Panc1 (cell line): ENCODE measurements at regions not wholly inside any gene's neighbourhood (a gene's known extent, or its start where the extent isn't known, plus 50 kb on each side); places are given as distances from the start of the nearest gene placed in this dataset.

Experiments
- POLR2AphosphoS5 ChIP-seq: IDR thresholded peaks from 2 replicates; pipeline ENCODE4 v1.6.1; 2012; ENCODE audit warnings: mild to moderate bottlenecking, low read depth, low read length, moderate library complexity
- REST ChIP-seq, 2 experiments: IDR thresholded peaks; 2 replicates each; pipeline ENCODE4 v1.6.1; 2011 to 2012; ENCODE audit warnings: low read depth in 2 of 2, control low read depth in 1 of 2, low read length in 1 of 2, mild to moderate bottlenecking in 1 of 2, moderate library complexity in 1 of 2; ENCODE audit not compliant: insufficient read depth in 1 of 2
- SIN3A ChIP-seq: IDR thresholded peaks from 2 replicates; pipeline ENCODE4 v1.6.1; 2012; ENCODE audit warnings: low read depth, mild to moderate bottlenecking, low read length, moderate library complexity, borderline replicate concordance; ENCODE audit not compliant: insufficient read depth
- TCF7L2 ChIP-seq: IDR thresholded peaks from 2 replicates; pipeline ENCODE4 v1.6.1; 2011; ENCODE audit warnings: mild to moderate bottlenecking, low read depth, low read length, inconsistent platforms
- TF ChIP-seq, protein P1 (sequence below): fragments of 450-650 bp; IDR thresholded peaks from 2 replicates; pipeline ENCODE4 v1.5.1; 2017; ENCODE audit warnings: mild to moderate bottlenecking

DNA sequence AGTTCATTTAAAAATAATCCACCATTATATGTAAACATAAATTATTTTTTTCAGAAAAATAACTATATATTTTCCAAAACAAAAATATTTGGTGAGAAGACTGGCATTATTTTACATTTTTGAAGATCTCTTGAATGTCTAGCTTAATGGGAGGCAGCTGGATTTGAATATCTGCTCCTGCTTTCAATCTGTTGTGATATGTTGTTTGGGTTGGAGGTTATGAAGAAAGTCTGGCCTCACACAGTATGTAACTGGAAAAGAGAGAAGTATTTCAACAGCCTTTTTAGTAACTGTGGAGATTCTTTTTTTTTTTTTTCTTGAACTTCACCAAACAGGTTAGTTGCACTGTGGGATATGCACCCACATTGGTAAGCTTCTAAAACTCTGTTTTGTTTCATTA is 84.7 kb upstream of the SLIT3 start:
- TF ChIP-seq, protein P1, sequence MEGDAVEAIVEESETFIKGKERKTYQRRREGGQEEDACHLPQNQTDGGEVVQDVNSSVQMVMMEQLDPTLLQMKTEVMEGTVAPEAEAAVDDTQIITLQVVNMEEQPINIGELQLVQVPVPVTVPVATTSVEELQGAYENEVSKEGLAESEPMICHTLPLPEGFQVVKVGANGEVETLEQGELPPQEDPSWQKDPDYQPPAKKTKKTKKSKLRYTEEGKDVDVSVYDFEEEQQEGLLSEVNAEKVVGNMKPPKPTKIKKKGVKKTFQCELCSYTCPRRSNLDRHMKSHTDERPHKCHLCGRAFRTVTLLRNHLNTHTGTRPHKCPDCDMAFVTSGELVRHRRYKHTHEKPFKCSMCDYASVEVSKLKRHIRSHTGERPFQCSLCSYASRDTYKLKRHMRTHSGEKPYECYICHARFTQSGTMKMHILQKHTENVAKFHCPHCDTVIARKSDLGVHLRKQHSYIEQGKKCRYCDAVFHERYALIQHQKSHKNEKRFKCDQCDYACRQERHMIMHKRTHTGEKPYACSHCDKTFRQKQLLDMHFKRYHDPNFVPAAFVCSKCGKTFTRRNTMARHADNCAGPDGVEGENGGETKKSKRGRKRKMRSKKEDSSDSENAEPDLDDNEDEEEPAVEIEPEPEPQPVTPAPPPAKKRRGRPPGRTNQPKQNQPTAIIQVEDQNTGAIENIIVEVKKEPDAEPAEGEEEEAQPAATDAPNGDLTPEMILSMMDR: no peak
- TF ChIP-seq REST (IDR thresholded peaks at IDR 0.05; ENCODE audit: insufficient read depth in 1 of 2, low read depth in 2 of 2, low read length in 1 of 2) (no peak), SIN3A (no peak), POLR2AphosphoS5 (no peak), TCF7L2 (no peak)
